Upper lobe of left lung (tissue), 6 donors: ENCODE measurements at regions not wholly inside any gene's neighbourhood (a gene's known extent, or its start where the extent isn't known, plus 50 kb on each side); places are given as distances from the start of the nearest gene placed in this dataset.

Experiments used
- ATAC-seq, 2 donors: fragments of 200-7000 bp; cut with Tn5 transposase; one replicate each; pipeline ENCODE4 v1.9.1; 2022; ENCODE audit warnings: mild to moderate bottlenecking in 2 of 2, moderate library complexity in 2 of 2; ENCODE audit not compliant: low FRiP score in 2 of 2
- DNase-seq, 2 donors: peaks; one replicate each; pipeline ENCODE4 v3.0.0-alpha.2; 2019 to 2020
- H3K27ac ChIP-seq, 4 donors: fragments of 200-600 bp; sonication (generic); one replicate each; pipeline ENCODE4 v1.5.1; 2016 to 2019
- H3K27me3 ChIP-seq, 4 donors: fragments of 200-600 bp; sonication (generic); one replicate each; pipeline ENCODE4 v1.5.1; 2017 to 2019
- H3K36me3 ChIP-seq, 4 donors: fragments of 200-600 bp; sonication (generic); one replicate each; pipeline ENCODE4 v1.5.1; 2016 to 2019
- H3K4me1 ChIP-seq, 4 donors: fragments of 200-600 bp; sonication (generic); one replicate each; pipeline ENCODE4 v1.5.1; 2018 to 2019
- H3K4me3 ChIP-seq, 4 donors: fragments of 200-600 bp; sonication (generic); one replicate each; pipeline ENCODE4 v1.5.1; 2017 to 2019; ENCODE audit warnings: mild to moderate bottlenecking in 2 of 4, moderate library complexity in 1 of 4
- H3K9me3 ChIP-seq, 4 donors: fragments of 200-600 bp; sonication (generic); one replicate each; pipeline ENCODE4 v1.5.1; 2018 to 2019
- CTCF ChIP-seq, 6 experiments: fragments of 450-650 bp in 4 of 6; fragments of 200-600 bp in 2 of 6; sonication (generic) in 2 of 6; IDR thresholded peaks; one replicate each; pipeline ENCODE4 v1.5.1; 2016 to 2019; ENCODE audit warnings: antibody characterized with exemption in 6 of 6
- EP300 ChIP-seq, 4 donors: sonication (generic); formaldehyde crosslinking; IDR thresholded peaks; one replicate each; pipeline ENCODE4 v1.5.1; 2017; ENCODE audit warnings: antibody characterized with exemption in 4 of 4, control low read depth in 2 of 4
- POLR2A ChIP-seq, 4 donors: fragments of 450-650 bp; IDR thresholded peaks; one replicate each; pipeline ENCODE4 v1.5.1; 2016 to 2017; ENCODE audit warnings: antibody characterized with exemption in 4 of 4, mild to moderate bottlenecking in 2 of 4
- POLR2AphosphoS5 ChIP-seq, 2 donors: sonication (generic); formaldehyde crosslinking; IDR thresholded peaks; one replicate each; pipeline ENCODE4 v1.5.1; 2017; ENCODE audit warnings: antibody characterized with exemption in 2 of 2
- WGBS, 2 donors: methylation state at CpG; one replicate each; pipeline ENCODE4 v1.1.5; 2017 to 2018; 5-methylcytosine and 5-hydroxymethylcytosine counted together
- small RNA-seq, 4 donors: library from RNA; depleted of rRNA; stranded (forward); fragments of <200 nt; gene quantifications; one replicate each; pipeline ENCODE3, GENCODE V24; 2016
- donor health status: DM: no; HTN: no; CAD: no; lungs with moderate emphysema.
- donor health status: DM: no; HTN: yes; CAD: no; lungs with severe emphysema.

DNA sequence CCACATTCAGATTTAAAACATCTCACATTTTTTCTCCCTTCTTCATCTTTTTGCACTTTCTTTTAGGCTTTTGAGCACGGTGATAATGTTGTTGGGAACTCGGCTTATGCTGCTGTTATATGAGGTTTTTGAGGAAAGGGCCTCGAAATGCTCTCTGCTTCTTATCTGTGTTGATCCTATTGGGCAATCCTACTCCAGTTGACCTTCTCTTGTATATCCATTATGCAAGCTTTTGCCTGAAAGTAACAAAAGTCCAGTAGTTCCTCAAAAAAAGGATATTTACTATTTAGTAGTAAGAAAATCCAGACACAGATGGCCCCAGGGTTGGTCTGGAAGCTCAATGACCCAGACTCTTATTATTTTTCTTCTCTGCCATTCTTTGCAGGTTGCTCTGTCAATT, 57.7 kb upstream of the SPANXB1 start:
- Histone ChIP-seq H3K9me3 (no peaks in the 10 kb centered on the region), H3K4me1 (no peaks in the 10 kb centered on the region), H3K36me3 (no peaks in the 10 kb centered on the region), H3K4me3 (no peak overlapping the region), H3K27ac (no peak overlapping the region), H3K27me3 (no peaks in the 10 kb centered on the region)
- ATAC-seq (no peak), DNase-seq (no peak)
- WGBS, 2 donors: 81 to 84% methylated on average over 3 of the region's 3 CpGs
- no peak for TF ChIP-seq CTCF (IDR thresholded peaks at IDR 0.05)
- TF ChIP-seq EP300 (IDR thresholded peaks at IDR 0.05): no peak
- no peak for TF ChIP-seq POLR2AphosphoS5 (IDR thresholded peaks at IDR 0.05)
- no peak for TF ChIP-seq POLR2A (IDR thresholded peaks at IDR 0.05)

GRCh38 chrX:140948827-140949226, 53.6 kb upstream of the SPANXB1 start:
- Histone ChIP-seq H3K4me3 (no peak overlapping the region), H3K27me3 (no peaks in the 10 kb centered on the region), H3K9me3 (no peaks in the 10 kb centered on the region), H3K36me3 (no peaks in the 10 kb centered on the region), H3K4me1 (no peaks in the 10 kb centered on the region), H3K27ac (no peak overlapping the region)
- ATAC-seq (no peak), DNase-seq (no peak)
- WGBS, 2 donors: 74 to 82% methylated on average over 5 of the region's 5 CpGs
- TF ChIP-seq POLR2A (IDR thresholded peaks at IDR 0.05) (no peak), CTCF (IDR thresholded peaks at IDR 0.05) (no peak), POLR2AphosphoS5 (IDR thresholded peaks at IDR 0.05) (no peak), EP300 (IDR thresholded peaks at IDR 0.05) (no peak)

GRCh38 chrX:140949233-140949632, 53.2 kb upstream of the SPANXB1 start:
- no peaks in the 10 kb centered on the region for H3K9me3 ChIP-seq
- no peak overlapping the region for H3K27ac ChIP-seq
- TF ChIP-seq POLR2A (IDR thresholded peaks at IDR 0.05) (no peak), POLR2AphosphoS5 (IDR thresholded peaks at IDR 0.05) (no peak), EP300 (IDR thresholded peaks at IDR 0.05) (no peak), CTCF (IDR thresholded peaks at IDR 0.05) (no peak)
- no peak for ATAC-seq
- H3K4me1 ChIP-seq: no peaks in the 10 kb centered on the region
- WGBS, 2 donors: 73 to 82% methylated on average over 5 of the region's 5 CpGs
- no peaks in the 10 kb centered on the region for H3K36me3 ChIP-seq
- H3K27me3 ChIP-seq: no peaks in the 10 kb centered on the region
- no peak for DNase-seq
- no peak overlapping the region for H3K4me3 ChIP-seq

Small RNAs in the stretch of these regions (small RNA-seq; reads per million reads assigned to genes)
- 0 to 0.07 (median 0.03) reads per million in 4 donors for gene MIR320D2
